GM18858 (cell line): ENCODE measurements at regions not wholly inside any gene's neighbourhood (a gene's known extent, or its start where the extent isn't known, plus 50 kb on each side); places are given as distances from the start of the nearest gene placed in this dataset.
"Not testable (repeated sequence)": the region's sequence is repeated elsewhere in the genome, so short reads cannot be mapped to it uniquely, and the experiment has no call there.

ENCODE experiments used
- ATAC-seq: cut with Tn5 transposase; IDR thresholded peaks from one replicate; pipeline ENCODE4 v1.9.1; 2021; ENCODE audit not compliant: unreplicated experiment

GRCh38 chr10:64374346-64374745 is 853.1 kb downstream of the REEP3 start:
- no peak for ATAC-seq

- no peak for ATAC-seq
Observed at GRCh38 chr10:64376167-64376566, 855.0 kb downstream of the REEP3 start.

GRCh38 chr10:64379898-64380297 is 858.7 kb downstream of the REEP3 start:
- no peak for ATAC-seq

GRCh38 chr10:64385355-64385754 is 864.2 kb downstream of the REEP3 start:
- no peak for ATAC-seq

GRCh38 chr10:64394744-64395143 is 873.5 kb downstream of the REEP3 start:
- no peak for ATAC-seq

GRCh38 chr10:64396105-64396708 is 875.0 kb downstream of the REEP3 start:
- ATAC-seq = no peak

GRCh38 chr10:64397125-64397524 is 875.9 kb downstream of the REEP3 start:
- ATAC-seq = no peak

- no peak for ATAC-seq
Observed at GRCh38 chr10:64408391-64409183, 887.4 kb downstream of the REEP3 start.

GRCh38 chr10:64409349-64409748 is 888.1 kb downstream of the REEP3 start:
- ATAC-seq = no peak

- no peak for ATAC-seq
Observed at GRCh38 chr10:64416011-64416410, 894.8 kb downstream of the REEP3 start.

GRCh38 chr10:64419461-64419860 is 898.3 kb downstream of the REEP3 start:
- ATAC-seq = no peak

- ATAC-seq = no peak
Observed at GRCh38 chr10:64426745-64427144, 905.5 kb downstream of the REEP3 start.

- no peak for ATAC-seq
Observed at GRCh38 chr10:64430690-64431323, 909.6 kb downstream of the REEP3 start.

GRCh38 chr10:64441872-64442271 is 920.7 kb downstream of the REEP3 start:
- not testable (repeated sequence) for ATAC-seq

- ATAC-seq = no peak
Observed at GRCh38 chr10:64444163-64444562, 923.0 kb downstream of the REEP3 start.

- no peak for ATAC-seq
Observed at GRCh38 chr10:64444564-64444963, 923.4 kb downstream of the REEP3 start.

- no peak for ATAC-seq
Observed at GRCh38 chr10:64449603-64450002, 928.4 kb downstream of the REEP3 start.

GRCh38 chr10:64450312-64450711 is 929.1 kb downstream of the REEP3 start:
- ATAC-seq = no peak

GRCh38 chr10:64454962-64455361 is 933.8 kb downstream of the REEP3 start:
- ATAC-seq = no peak

- no peak for ATAC-seq
Observed at GRCh38 chr10:64458306-64458705, 937.1 kb downstream of the REEP3 start.

- no peak for ATAC-seq
Observed at GRCh38 chr10:64463406-64463805, 942.2 kb downstream of the REEP3 start.

GRCh38 chr10:64465653-64466052 is 944.5 kb downstream of the REEP3 start:
- ATAC-seq = no peak
